PFSK-1 (cell line): ENCODE measurements at regions not wholly inside any gene's neighbourhood (a gene's known extent, or its start where the extent isn't known, plus 50 kb on each side); places are given as distances from the start of the nearest gene placed in this dataset.

Experiments used
- FOXP2 ChIP-seq: optimal IDR thresholded peaks from 2 replicates; pipeline ENCODE3; 2011; ENCODE audit warnings: borderline replicate concordance, control low read depth, inconsistent platforms; ENCODE audit not compliant: insufficient read depth; ENCODE audit errors: extremely low read length, extremely low read depth
- POLR2AphosphoS5 ChIP-seq: IDR thresholded peaks from 2 replicates; pipeline ENCODE4 v1.6.1; 2012; ENCODE audit warnings: low read depth, mild to moderate bottlenecking, control low read depth, low read length, moderate library complexity
- SIN3A ChIP-seq: IDR thresholded peaks from 2 replicates; pipeline ENCODE4 v1.6.1; 2012; ENCODE audit warnings: mild to moderate bottlenecking, low read length, moderate library complexity, borderline replicate concordance; ENCODE audit not compliant: insufficient read depth
- TAF1 ChIP-seq: IDR thresholded peaks from 2 replicates; pipeline ENCODE4 v1.6.1; 2012; ENCODE audit warnings: low read length, control low read depth, borderline replicate concordance; ENCODE audit not compliant: insufficient read depth
- TF ChIP-seq, protein P1 (sequence below), 2 experiments: IDR thresholded peaks; 2 replicates each; pipeline versions ENCODE4 v1.6.1 to v1.8.0; 2011 to 2012; ENCODE audit warnings: low read depth in 2 of 2, low read length in 2 of 2, control low read depth in 1 of 2, inconsistent platforms in 1 of 2, mild to moderate bottlenecking in 1 of 2, moderate library complexity in 1 of 2; ENCODE audit not compliant: insufficient read depth in 1 of 2

DNA sequence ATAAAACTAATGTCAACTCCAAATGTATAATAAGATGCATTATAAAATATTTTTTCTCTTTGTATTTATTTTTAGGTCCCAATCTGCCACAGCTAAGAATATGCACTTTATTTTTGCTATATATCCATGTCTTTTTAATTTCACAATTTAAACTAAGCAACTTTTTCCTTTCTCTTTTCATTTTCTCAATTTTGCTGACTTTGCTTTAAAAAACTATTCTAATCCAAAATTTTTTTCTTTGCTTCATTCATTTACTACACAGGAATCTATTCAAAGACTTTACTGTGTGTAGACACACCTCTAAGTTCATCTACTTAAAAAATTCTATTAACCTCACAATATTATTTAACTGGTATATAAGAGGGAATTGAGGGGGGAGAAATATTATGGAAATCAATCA, 201.9 kb downstream of the ADGRA3 start:
- no peak for TF ChIP-seq POLR2AphosphoS5
- no peak for TF ChIP-seq FOXP2
- TF ChIP-seq SIN3A, result no peak
- TF ChIP-seq, protein P1, sequence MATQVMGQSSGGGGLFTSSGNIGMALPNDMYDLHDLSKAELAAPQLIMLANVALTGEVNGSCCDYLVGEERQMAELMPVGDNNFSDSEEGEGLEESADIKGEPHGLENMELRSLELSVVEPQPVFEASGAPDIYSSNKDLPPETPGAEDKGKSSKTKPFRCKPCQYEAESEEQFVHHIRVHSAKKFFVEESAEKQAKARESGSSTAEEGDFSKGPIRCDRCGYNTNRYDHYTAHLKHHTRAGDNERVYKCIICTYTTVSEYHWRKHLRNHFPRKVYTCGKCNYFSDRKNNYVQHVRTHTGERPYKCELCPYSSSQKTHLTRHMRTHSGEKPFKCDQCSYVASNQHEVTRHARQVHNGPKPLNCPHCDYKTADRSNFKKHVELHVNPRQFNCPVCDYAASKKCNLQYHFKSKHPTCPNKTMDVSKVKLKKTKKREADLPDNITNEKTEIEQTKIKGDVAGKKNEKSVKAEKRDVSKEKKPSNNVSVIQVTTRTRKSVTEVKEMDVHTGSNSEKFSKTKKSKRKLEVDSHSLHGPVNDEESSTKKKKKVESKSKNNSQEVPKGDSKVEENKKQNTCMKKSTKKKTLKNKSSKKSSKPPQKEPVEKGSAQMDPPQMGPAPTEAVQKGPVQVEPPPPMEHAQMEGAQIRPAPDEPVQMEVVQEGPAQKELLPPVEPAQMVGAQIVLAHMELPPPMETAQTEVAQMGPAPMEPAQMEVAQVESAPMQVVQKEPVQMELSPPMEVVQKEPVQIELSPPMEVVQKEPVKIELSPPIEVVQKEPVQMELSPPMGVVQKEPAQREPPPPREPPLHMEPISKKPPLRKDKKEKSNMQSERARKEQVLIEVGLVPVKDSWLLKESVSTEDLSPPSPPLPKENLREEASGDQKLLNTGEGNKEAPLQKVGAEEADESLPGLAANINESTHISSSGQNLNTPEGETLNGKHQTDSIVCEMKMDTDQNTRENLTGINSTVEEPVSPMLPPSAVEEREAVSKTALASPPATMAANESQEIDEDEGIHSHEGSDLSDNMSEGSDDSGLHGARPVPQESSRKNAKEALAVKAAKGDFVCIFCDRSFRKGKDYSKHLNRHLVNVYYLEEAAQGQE (IDR thresholded peaks at IDR 0.05; ENCODE audit: insufficient read depth in 1 of 2, low read depth in 2 of 2, low read length in 2 of 2), result no peak
- TF ChIP-seq TAF1, result no peak

DNA sequence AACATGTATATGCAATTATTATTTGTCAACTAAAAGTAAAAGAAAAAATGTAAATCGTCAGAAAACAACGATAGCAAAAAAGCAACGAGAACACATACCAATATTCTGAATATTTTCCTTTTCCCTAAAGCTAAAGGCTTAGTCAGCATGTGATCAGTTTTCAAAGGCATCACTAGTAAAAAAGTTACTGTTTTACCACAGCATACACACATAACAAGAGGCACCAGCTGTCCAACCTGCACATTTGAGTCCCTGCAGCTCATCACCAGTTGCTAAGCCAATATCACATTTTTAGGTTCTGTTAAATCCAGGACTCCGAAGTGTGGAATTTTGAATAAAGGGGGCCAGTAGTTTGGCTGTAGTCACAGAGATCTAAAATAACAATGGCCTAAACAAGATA, 203.8 kb downstream of the ADGRA3 start:
- TF ChIP-seq SIN3A (no peak), FOXP2 (no peak), TAF1 (no peak), POLR2AphosphoS5 (no peak)
- TF ChIP-seq, protein P1 (IDR thresholded peaks at IDR 0.05; ENCODE audit: insufficient read depth in 1 of 2, low read depth in 2 of 2, low read length in 2 of 2), result no peak

DNA sequence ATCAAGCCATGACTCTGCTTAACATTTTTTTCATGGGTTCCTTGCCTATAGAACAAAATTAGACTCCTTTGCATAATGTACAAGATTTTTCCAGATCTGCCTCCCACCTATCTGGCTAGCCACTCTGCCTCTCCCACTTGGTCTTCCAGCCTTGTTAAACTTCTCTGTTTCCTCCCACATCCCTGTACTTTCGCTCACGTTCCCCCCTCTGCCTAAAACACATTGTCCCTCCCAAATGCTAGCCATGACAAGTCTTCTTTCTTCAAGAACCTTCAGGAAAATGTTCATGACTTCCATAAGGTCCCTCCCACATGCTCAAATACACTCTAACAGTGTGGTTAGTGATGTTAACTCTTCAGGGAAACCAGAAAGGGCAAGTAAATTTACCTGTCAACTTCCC, 214.6 kb downstream of the ADGRA3 start:
- TF ChIP-seq POLR2AphosphoS5 (no peak), SIN3A (no peak), TAF1 (no peak), FOXP2 (no peak)
- TF ChIP-seq, protein P1 (IDR thresholded peaks at IDR 0.05; ENCODE audit: insufficient read depth in 1 of 2, low read depth in 2 of 2, low read length in 2 of 2), result no peak

DNA sequence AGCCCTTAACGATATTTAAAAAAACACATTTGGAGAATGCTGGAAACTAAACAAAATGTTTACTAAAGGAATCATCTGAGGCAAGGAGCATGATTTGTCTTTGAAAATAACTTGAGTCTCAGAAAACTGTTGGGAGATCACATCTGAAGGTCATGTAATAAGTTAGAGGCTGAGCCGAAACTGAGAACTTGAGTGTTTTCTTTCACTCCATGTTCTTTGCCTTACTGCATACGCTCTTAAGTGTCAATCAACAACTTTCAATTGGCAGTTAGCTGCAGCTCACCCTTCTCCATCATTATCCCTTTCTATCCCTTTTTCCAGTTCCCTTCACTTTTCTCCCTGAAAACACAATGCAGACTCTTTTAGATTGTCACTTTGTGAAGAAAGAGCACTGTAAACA, 216.2 kb downstream of the ADGRA3 start:
- TF ChIP-seq, protein P1 (IDR thresholded peaks at IDR 0.05; ENCODE audit: insufficient read depth in 1 of 2, low read depth in 2 of 2, low read length in 2 of 2), result no peak
- TF ChIP-seq POLR2AphosphoS5 (no peak), FOXP2 (no peak), SIN3A (no peak), TAF1 (no peak)

DNA sequence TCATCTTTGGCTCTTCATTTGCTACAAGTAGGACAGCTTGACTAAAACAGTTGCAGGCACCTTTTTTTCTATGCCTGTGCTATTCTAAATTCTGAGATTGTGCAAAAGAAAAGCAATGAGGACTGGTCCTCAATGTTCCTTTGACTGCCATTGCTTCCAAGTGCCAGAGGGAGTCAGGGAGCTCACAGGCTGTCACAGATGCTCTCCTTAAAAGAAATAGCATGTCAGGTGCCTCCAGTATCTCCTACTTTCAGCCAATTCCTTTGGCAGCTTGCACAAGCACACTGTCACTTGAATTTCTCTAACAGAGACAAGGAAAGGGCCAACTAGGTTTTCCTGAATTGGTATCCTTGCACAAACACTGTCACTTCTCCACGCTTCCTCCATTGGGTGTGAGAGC, 228.2 kb downstream of the ADGRA3 start:
- no peak for TF ChIP-seq FOXP2
- no peak for TF ChIP-seq TAF1
- TF ChIP-seq, protein P1 (IDR thresholded peaks at IDR 0.05; ENCODE audit: insufficient read depth in 1 of 2, low read depth in 2 of 2, low read length in 2 of 2), result no peak
- no peak for TF ChIP-seq POLR2AphosphoS5
- TF ChIP-seq SIN3A, result no peak
